ENCODE measurements at regions not wholly inside any gene's neighbourhood (a gene's known extent, or its start where the extent isn't known, plus 50 kb on each side); places are given as distances from the start of the nearest gene placed in this dataset.

GRCh38 chr15:81825136-81825535 is 220.7 kb downstream of the MEX3B start:
- TF ChIP-seq, protein P1, sequence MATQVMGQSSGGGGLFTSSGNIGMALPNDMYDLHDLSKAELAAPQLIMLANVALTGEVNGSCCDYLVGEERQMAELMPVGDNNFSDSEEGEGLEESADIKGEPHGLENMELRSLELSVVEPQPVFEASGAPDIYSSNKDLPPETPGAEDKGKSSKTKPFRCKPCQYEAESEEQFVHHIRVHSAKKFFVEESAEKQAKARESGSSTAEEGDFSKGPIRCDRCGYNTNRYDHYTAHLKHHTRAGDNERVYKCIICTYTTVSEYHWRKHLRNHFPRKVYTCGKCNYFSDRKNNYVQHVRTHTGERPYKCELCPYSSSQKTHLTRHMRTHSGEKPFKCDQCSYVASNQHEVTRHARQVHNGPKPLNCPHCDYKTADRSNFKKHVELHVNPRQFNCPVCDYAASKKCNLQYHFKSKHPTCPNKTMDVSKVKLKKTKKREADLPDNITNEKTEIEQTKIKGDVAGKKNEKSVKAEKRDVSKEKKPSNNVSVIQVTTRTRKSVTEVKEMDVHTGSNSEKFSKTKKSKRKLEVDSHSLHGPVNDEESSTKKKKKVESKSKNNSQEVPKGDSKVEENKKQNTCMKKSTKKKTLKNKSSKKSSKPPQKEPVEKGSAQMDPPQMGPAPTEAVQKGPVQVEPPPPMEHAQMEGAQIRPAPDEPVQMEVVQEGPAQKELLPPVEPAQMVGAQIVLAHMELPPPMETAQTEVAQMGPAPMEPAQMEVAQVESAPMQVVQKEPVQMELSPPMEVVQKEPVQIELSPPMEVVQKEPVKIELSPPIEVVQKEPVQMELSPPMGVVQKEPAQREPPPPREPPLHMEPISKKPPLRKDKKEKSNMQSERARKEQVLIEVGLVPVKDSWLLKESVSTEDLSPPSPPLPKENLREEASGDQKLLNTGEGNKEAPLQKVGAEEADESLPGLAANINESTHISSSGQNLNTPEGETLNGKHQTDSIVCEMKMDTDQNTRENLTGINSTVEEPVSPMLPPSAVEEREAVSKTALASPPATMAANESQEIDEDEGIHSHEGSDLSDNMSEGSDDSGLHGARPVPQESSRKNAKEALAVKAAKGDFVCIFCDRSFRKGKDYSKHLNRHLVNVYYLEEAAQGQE (IDR thresholded peaks at IDR 0.05; ENCODE audit: insufficient read depth in 1 of 2, low read depth in 2 of 2, low read length in 2 of 2): no peak
- no peak for TF ChIP-seq POLR2AphosphoS5 (IDR thresholded peaks at IDR 0.05; ENCODE audit: low read depth, low read length)
- no peak for TF ChIP-seq TAF1 (IDR thresholded peaks at IDR 0.05; ENCODE audit: borderline replicate concordance, insufficient read depth, low read length)
- no peak for TF ChIP-seq SIN3A (IDR thresholded peaks at IDR 0.05; ENCODE audit: borderline replicate concordance, insufficient read depth, low read length)
- TF ChIP-seq FOXP2 (optimal IDR thresholded peaks at IDR 0.05; ENCODE audit: borderline replicate concordance, extremely low read depth, extremely low read length, insufficient read depth): no peak

Data from PFSK-1 (cell line).